22Rv1 (cell line): ENCODE measurements at regions not wholly inside any gene's neighbourhood (a gene's known extent, or its start where the extent isn't known, plus 50 kb on each side); places are given as distances from the start of the nearest gene placed in this dataset.

Experiments used
- H3K27ac ChIP-seq: fragments of 450-650 bp; 2 replicates; pipeline ENCODE4 v1.5.1; 2017
- CTCF ChIP-seq: fragments of 450-650 bp; IDR thresholded peaks from 2 replicates; pipeline ENCODE4 v1.5.1; 2017; ENCODE audit warnings: mild to moderate bottlenecking
- ZFX ChIP-seq: fragments of 450-650 bp; IDR thresholded peaks from 2 replicates; pipeline ENCODE4 v1.6.1; 2017; ENCODE audit warnings: antibody characterized with exemption, borderline replicate concordance

GRCh38 chr10:108852211-108852610, 1071.1 kb downstream of the XPNPEP1 start:
- no peak for TF ChIP-seq ZFX
- no peak for TF ChIP-seq CTCF
- no peak overlapping the region for H3K27ac ChIP-seq

DNA sequence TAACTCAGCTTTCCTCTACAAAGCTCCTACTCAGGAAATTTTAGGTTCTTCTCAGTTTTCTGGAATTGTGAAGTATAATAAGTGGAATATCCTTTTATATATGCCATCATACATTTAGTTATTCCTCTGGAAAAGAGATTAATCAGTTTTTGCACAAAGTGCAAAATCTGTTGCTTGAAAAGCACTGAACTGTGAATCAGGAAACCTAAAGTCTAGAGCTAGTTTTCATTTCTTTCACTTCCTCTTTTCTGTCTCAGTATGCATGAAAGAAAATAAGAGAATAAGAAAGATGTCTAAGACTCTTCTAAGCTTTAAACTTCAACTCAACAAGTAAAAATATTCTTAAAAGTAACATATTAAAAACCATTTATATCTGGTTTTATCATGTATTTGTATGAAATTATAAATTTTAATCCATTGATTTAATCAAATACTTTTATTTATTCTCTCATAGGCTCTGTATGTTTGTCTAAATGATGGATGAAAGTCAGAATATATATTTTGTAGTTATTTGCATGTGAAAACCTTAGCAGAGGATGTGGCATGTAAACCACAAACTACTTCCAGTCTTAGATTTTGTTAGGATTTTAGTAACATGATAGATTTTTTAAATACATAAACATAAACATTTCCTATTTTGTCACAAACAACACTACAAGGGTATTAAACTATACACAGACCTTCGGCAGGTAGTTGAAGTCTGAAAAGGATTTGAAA, 1073.0 kb downstream of the XPNPEP1 start:
- no peak overlapping the region for H3K27ac ChIP-seq
- no peak for TF ChIP-seq ZFX
- no peak for TF ChIP-seq CTCF

GRCh38 chr10:108849688-108850087, 1073.6 kb downstream of the XPNPEP1 start:
- no peak overlapping the region for H3K27ac ChIP-seq
- TF ChIP-seq CTCF (no peak), ZFX (no peak)

GRCh38 chr10:108849186-108849585, 1074.1 kb downstream of the XPNPEP1 start:
- H3K27ac ChIP-seq = no peak overlapping the region
- TF ChIP-seq CTCF = no peak
- TF ChIP-seq ZFX = no peak

DNA sequence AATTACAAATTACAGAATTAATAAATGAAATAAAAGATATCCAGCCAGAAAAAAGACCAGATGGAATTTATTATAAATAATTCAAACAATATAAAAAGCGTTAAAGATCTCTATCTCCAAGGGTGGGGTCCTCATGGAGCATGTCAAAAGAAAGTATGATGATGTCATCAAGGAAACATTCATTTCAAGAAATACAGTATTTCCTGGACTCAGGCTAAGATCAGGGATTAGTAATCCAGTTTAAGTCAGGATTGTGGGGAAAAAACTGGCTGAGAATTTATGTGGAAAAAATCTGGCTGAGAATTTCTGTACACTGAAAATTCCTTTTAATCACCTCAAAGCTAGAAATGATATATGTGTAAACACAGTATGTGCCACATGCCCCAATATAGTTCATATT, 1075.3 kb downstream of the XPNPEP1 start:
- TF ChIP-seq CTCF (no peak), ZFX (no peak)
- H3K27ac ChIP-seq = no peak overlapping the region

- TF ChIP-seq CTCF (no peak), ZFX (no peak)
- H3K27ac ChIP-seq = no peak overlapping the region
Observed at GRCh38 chr10:108840944-108841343, 1082.4 kb downstream of the XPNPEP1 start.

DNA sequence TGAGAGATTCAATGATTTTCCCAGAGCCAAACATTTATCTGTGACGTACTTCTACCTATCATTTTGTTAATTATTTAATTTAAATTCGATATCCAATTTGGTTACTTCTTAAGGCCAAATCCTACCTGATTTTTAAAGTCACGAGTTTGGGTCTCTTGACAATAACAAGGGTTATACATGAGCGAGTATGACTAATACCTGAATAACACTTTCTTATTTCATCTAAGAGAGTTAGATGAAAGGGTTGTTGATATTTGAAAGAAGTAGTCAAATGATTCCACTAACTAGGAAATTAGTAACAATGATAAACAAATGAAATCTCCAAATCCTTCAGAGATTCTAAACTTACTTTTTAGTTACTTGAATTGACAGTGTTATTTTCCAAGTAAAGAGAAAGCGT, 1086.9 kb downstream of the XPNPEP1 start:
- TF ChIP-seq CTCF (no peak), ZFX (no peak)
- H3K27ac ChIP-seq = no peak overlapping the region
